ACC112 (cell line): ENCODE measurements at regions not wholly inside any gene's neighbourhood (a gene's known extent, or its start where the extent isn't known, plus 50 kb on each side); places are given as distances from the start of the nearest gene placed in this dataset.
"Not testable (repeated sequence)": the region's sequence is repeated elsewhere in the genome, so short reads cannot be mapped to it uniquely, and the experiment has no call there.

Source experiments
- H2AFZ ChIP-seq: fragments of 200-600 bp; sonication (generic); one replicate; pipeline ENCODE4 v1.6.0; 2017; ENCODE audit warnings: antibody characterized with exemption, low read length; ENCODE audit not compliant: unreplicated experiment
- H3K27ac ChIP-seq: fragments of 200-600 bp; sonication (generic); 2 replicates; pipeline ENCODE4 v1.5.1; 2014; ENCODE audit warnings: low read depth, mild to moderate bottlenecking, antibody characterized with exemption, low read length, moderate library complexity
- H3K27me3 ChIP-seq: fragments of 200-600 bp; sonication (generic); 2 replicates; pipeline ENCODE4 v1.6.1; 2014; ENCODE audit warnings: mild to moderate bottlenecking, antibody characterized with exemption, low read length, moderate library complexity, mixed read lengths; ENCODE audit not compliant: insufficient read depth
- H3K36me3 ChIP-seq: fragments of 200-600 bp; sonication (generic); 2 replicates; pipeline ENCODE4 v1.6.1; 2016; ENCODE audit warnings: mild to moderate bottlenecking, antibody characterized with exemption, low read length, moderate library complexity, mixed read lengths; ENCODE audit not compliant: insufficient read depth
- H3K4me1 ChIP-seq: fragments of 200-600 bp; sonication (generic); one replicate; pipeline ENCODE4 v1.6.1; 2016; ENCODE audit warnings: low read length, mixed read lengths; ENCODE audit not compliant: insufficient read depth, unreplicated experiment, control insufficient read depth
- H3K4me3 ChIP-seq: fragments of 200-600 bp; sonication (generic); 2 replicates; pipeline ENCODE4 v1.5.1; 2014; ENCODE audit warnings: mild to moderate bottlenecking, low read depth, low read length
- H3K79me2 ChIP-seq: fragments of 200-600 bp; sonication (generic); one replicate; pipeline ENCODE4 v1.6.0; 2016; ENCODE audit warnings: low read length; ENCODE audit not compliant: control insufficient read depth, unreplicated experiment, insufficient read depth

GRCh38 chr2:143842836-143843235, 677.1 kb downstream of the ZEB2 start:
- Histone ChIP-seq H3K79me2 (no peaks in the 10 kb centered on the region), H3K4me3 (no peak overlapping the region), H2AFZ (no peak overlapping the region), H3K4me1 (no peaks in the 10 kb centered on the region), H3K27ac (no peak overlapping the region), H3K27me3 (no peaks in the 10 kb centered on the region), H3K36me3 (no peaks in the 10 kb centered on the region)

GRCh38 chr2:143841935-143842334, 678.0 kb downstream of the ZEB2 start:
- no peak overlapping the region for H3K4me3 ChIP-seq
- H3K36me3 ChIP-seq, result no peaks in the 10 kb centered on the region
- H3K4me1 ChIP-seq, result no peaks in the 10 kb centered on the region
- H3K27me3 ChIP-seq, result no peaks in the 10 kb centered on the region
- no peak overlapping the region for H2AFZ ChIP-seq
- H3K27ac ChIP-seq, result no peak overlapping the region
- H3K79me2 ChIP-seq, result no peaks in the 10 kb centered on the region

GRCh38 chr2:143840601-143841000, 679.3 kb downstream of the ZEB2 start:
- no peak overlapping the region for H2AFZ ChIP-seq
- H3K4me3 ChIP-seq, result no peak overlapping the region
- H3K79me2 ChIP-seq, result no peaks in the 10 kb centered on the region
- no peaks in the 10 kb centered on the region for H3K27me3 ChIP-seq
- no peak overlapping the region for H3K27ac ChIP-seq
- H3K36me3 ChIP-seq, result no peaks in the 10 kb centered on the region
- H3K4me1 ChIP-seq, result no peaks in the 10 kb centered on the region

- no peaks in the 10 kb centered on the region for H3K79me2 ChIP-seq
- no peaks in the 10 kb centered on the region for H3K4me1 ChIP-seq
- H2AFZ ChIP-seq, result no peak overlapping the region
- no peaks in the 10 kb centered on the region for H3K27me3 ChIP-seq
- no peak overlapping the region for H3K27ac ChIP-seq
- H3K36me3 ChIP-seq, result no peaks in the 10 kb centered on the region
- H3K4me3 ChIP-seq, result no peak overlapping the region
Measured at GRCh38 chr2:143840194-143840593, 679.7 kb downstream of the ZEB2 start.

- no peak overlapping the region for H3K27ac ChIP-seq
- H3K36me3 ChIP-seq, result no peaks in the 10 kb centered on the region
- H3K4me1 ChIP-seq, result no peaks in the 10 kb centered on the region
- no peak overlapping the region for H3K4me3 ChIP-seq
- no peak overlapping the region for H2AFZ ChIP-seq
- H3K79me2 ChIP-seq, result no peaks in the 10 kb centered on the region
- H3K27me3 ChIP-seq, result no peaks in the 10 kb centered on the region
Measured at GRCh38 chr2:143839456-143839855, 680.5 kb downstream of the ZEB2 start.

- H3K4me3 ChIP-seq, H3K79me2 ChIP-seq, H3K36me3 ChIP-seq, H3K27ac ChIP-seq, H3K27me3 ChIP-seq, H3K4me1 ChIP-seq, H2AFZ ChIP-seq: not testable (repeated sequence)
Measured at GRCh38 chr2:143837055-143837454, 682.9 kb downstream of the ZEB2 start.

GRCh38 chr2:143835481-143835880, 684.4 kb downstream of the ZEB2 start:
- no peaks in the 10 kb centered on the region for H3K27me3 ChIP-seq
- H3K79me2 ChIP-seq, result no peaks in the 10 kb centered on the region
- H3K27ac ChIP-seq, result no peak overlapping the region
- H2AFZ ChIP-seq, result no peak overlapping the region
- H3K4me3 ChIP-seq, result no peak overlapping the region
- H3K4me1 ChIP-seq, result no peaks in the 10 kb centered on the region
- H3K36me3 ChIP-seq, result no peaks in the 10 kb centered on the region

GRCh38 chr2:143833015-143833660, 686.8 kb downstream of the ZEB2 start:
- Histone ChIP-seq H3K4me1 (no peaks in the 10 kb centered on the region), H3K27me3 (no peaks in the 10 kb centered on the region), H3K4me3 (no peak overlapping the region), H3K27ac (no peak overlapping the region), H3K36me3 (no peaks in the 10 kb centered on the region), H2AFZ (no peak overlapping the region), H3K79me2 (no peaks in the 10 kb centered on the region)

- no peak overlapping the region for H3K4me3 ChIP-seq
Measured at GRCh38 chr2:143830476-143830875, 689.4 kb downstream of the ZEB2 start.

GRCh38 chr2:143828763-143829537, 691.0 kb downstream of the ZEB2 start:
- no peaks in the 10 kb centered on the region for H3K36me3 ChIP-seq

More at GRCh38 chr2:143830476-143830875, 689.4 kb downstream of the ZEB2 start:
- H3K4me1 ChIP-seq, result no peaks in the 10 kb centered on the region
- H3K79me2 ChIP-seq, result no peaks in the 10 kb centered on the region
- H3K36me3 ChIP-seq, result no peaks in the 10 kb centered on the region
- no peak overlapping the region for H2AFZ ChIP-seq
- H3K27ac ChIP-seq, result no peak overlapping the region
- no peaks in the 10 kb centered on the region for H3K27me3 ChIP-seq

GRCh38 chr2:143824791-143825190, 695.1 kb downstream of the ZEB2 start:
- H3K79me2 ChIP-seq, result no peaks in the 10 kb centered on the region
- no peaks in the 10 kb centered on the region for H3K36me3 ChIP-seq
- no peaks in the 10 kb centered on the region for H3K4me1 ChIP-seq
- no peak overlapping the region for H3K4me3 ChIP-seq
- H3K27me3 ChIP-seq, result no peaks in the 10 kb centered on the region
- H3K27ac ChIP-seq, result no peak overlapping the region
- no peak overlapping the region for H2AFZ ChIP-seq

More at GRCh38 chr2:143828763-143829537, 691.0 kb downstream of the ZEB2 start:
- Histone ChIP-seq H3K4me1 (no peaks in the 10 kb centered on the region), H2AFZ (no peak overlapping the region), H3K27ac (no peak overlapping the region), H3K79me2 (no peaks in the 10 kb centered on the region), H3K27me3 (no peaks in the 10 kb centered on the region), H3K4me3 (no peak overlapping the region)
